ENCODE measurements at regions not wholly inside any gene's neighbourhood (a gene's known extent, or its start where the extent isn't known, plus 50 kb on each side); places are given as distances from the start of the nearest gene placed in this dataset.

DNA sequence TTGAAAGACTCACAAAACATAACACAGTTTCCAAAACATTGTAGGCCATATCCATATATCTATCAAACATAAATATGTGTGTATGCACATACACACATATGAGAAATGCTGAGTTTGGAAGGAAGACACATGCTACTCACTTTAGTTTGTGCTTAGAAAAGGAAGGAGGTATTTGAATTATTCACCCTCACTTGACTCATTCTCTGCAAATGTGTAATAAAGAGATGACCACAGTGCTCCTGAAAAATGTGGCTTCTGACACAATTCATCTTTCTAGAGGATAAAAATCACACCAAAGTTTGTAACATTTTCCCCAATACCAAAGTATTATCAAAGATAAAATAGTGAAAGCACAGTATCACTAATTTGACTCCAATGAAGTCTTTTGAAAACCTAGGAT lies 950.1 kb downstream of the FAT4 start:
- TF ChIP-seq RBM22 (optimal IDR thresholded peaks at IDR 0.05; ENCODE audit: low read length) (no peak), TBL1XR1 (IDR thresholded peaks at IDR 0.05; ENCODE audit: borderline replicate concordance, low read length, partially characterized antibody) (no peak), KDM3A (CRISPR knock-in tag; IDR thresholded peaks at IDR 0.05; ENCODE audit: low read depth) (no peak), POLR2AphosphoS5 (IDR thresholded peaks at IDR 0.05; ENCODE audit: low read depth, low read length) (no peak), ZNF496 (CRISPR knock-in tag; IDR thresholded peaks at IDR 0.05; ENCODE audit: insufficient replicate concordance) (no peak), RAD51 (IDR thresholded peaks at IDR 0.05; ENCODE audit: borderline replicate concordance) (no peak), PCBP2 (optimal IDR thresholded peaks at IDR 0.05; ENCODE audit: low read depth, low read length, poor library complexity, severe bottlenecking) (no peak), ZNF543 (CRISPR knock-in tag; IDR thresholded peaks at IDR 0.05) (no peak)
- TF ChIP-seq, protein P1, sequence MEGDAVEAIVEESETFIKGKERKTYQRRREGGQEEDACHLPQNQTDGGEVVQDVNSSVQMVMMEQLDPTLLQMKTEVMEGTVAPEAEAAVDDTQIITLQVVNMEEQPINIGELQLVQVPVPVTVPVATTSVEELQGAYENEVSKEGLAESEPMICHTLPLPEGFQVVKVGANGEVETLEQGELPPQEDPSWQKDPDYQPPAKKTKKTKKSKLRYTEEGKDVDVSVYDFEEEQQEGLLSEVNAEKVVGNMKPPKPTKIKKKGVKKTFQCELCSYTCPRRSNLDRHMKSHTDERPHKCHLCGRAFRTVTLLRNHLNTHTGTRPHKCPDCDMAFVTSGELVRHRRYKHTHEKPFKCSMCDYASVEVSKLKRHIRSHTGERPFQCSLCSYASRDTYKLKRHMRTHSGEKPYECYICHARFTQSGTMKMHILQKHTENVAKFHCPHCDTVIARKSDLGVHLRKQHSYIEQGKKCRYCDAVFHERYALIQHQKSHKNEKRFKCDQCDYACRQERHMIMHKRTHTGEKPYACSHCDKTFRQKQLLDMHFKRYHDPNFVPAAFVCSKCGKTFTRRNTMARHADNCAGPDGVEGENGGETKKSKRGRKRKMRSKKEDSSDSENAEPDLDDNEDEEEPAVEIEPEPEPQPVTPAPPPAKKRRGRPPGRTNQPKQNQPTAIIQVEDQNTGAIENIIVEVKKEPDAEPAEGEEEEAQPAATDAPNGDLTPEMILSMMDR (CRISPR knock-in tag; IDR thresholded peaks at IDR 0.05) = no peak
- TF ChIP-seq, protein P2, sequence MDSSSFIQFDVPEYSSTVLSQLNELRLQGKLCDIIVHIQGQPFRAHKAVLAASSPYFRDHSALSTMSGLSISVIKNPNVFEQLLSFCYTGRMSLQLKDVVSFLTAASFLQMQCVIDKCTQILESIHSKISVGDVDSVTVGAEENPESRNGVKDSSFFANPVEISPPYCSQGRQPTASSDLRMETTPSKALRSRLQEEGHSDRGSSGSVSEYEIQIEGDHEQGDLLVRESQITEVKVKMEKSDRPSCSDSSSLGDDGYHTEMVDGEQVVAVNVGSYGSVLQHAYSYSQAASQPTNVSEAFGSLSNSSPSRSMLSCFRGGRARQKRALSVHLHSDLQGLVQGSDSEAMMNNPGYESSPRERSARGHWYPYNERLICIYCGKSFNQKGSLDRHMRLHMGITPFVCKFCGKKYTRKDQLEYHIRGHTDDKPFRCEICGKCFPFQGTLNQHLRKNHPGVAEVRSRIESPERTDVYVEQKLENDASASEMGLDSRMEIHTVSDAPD (CRISPR knock-in tag; IDR thresholded peaks at IDR 0.05) = no peak
- TF ChIP-seq, protein P3, sequence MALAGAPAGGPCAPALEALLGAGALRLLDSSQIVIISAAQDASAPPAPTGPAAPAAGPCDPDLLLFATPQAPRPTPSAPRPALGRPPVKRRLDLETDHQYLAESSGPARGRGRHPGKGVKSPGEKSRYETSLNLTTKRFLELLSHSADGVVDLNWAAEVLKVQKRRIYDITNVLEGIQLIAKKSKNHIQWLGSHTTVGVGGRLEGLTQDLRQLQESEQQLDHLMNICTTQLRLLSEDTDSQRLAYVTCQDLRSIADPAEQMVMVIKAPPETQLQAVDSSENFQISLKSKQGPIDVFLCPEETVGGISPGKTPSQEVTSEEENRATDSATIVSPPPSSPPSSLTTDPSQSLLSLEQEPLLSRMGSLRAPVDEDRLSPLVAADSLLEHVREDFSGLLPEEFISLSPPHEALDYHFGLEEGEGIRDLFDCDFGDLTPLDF (CRISPR knock-in tag; IDR thresholded peaks at IDR 0.05) = no peak
